ENCODE measurements at regions not wholly inside any gene's neighbourhood (a gene's known extent, or its start where the extent isn't known, plus 50 kb on each side); places are given as distances from the start of the nearest gene placed in this dataset.

GRCh38 chr7:79647711-79648110 is 194.2 kb upstream of the MAGI2 start:
- Histone ChIP-seq H3K79me2 (ENCODE audit: control insufficient read depth, insufficient read depth, low read length) (no peaks in the 10 kb centered on the region), H3K4me3 (ENCODE audit: control extremely low read depth in 1 of 5, extremely low read depth in 1 of 5, insufficient read depth in 1 of 5, low read depth in 2 of 5, low read length in 4 of 5) (no peak overlapping the region), H2AFZ (ENCODE audit: insufficient read depth, low read depth, low read length, poor library complexity, severe bottlenecking) (no peak overlapping the region), H3K4me1 (ENCODE audit: control insufficient read depth in 2 of 2, insufficient read depth in 2 of 2, low read length in 2 of 2) (no peaks in the 10 kb centered on the region), H4K20me1 (ENCODE audit: control insufficient read depth, insufficient read depth, low read length, poor library complexity, severe bottlenecking) (no peaks in the 10 kb centered on the region), H3K9ac (ENCODE audit: low read length) (no peak overlapping the region), H3K27me3 (replicated peaks in 1 of 4; ENCODE audit: control extremely low read depth in 1 of 4, control insufficient read depth in 3 of 4, insufficient read depth in 4 of 4, low read length in 3 of 4) (no peaks in the 10 kb centered on the region), H3K27ac (ENCODE audit: low read length in 2 of 2) (no peak overlapping the region), H3K4me2 (replicated peaks; ENCODE audit: low read depth, low read length, poor library complexity, severe bottlenecking) (no peak overlapping the region), H3K36me3 (replicated peaks in 1 of 2; ENCODE audit: control extremely low read depth in 1 of 2, control insufficient read depth in 1 of 2, extremely low read depth in 1 of 2, insufficient read depth in 2 of 2, low read length in 1 of 2) (no peaks in the 10 kb centered on the region), H3K9me3 (ENCODE audit: control extremely low read depth in 1 of 3, control insufficient read depth in 2 of 3, insufficient read depth in 1 of 3, low read length in 2 of 3) (peaks cover 0 to 5% (median 0%) of the 10 kb centered on the region in 3 donors)
- 91% methylated on average over 8 of the region's 8 CpGs for WGBS (ENCODE audit: insufficient coverage)
- H3K4me1 Mint-ChIP-seq, result no peaks in the 10 kb centered on the region
- intact Hi-C loops (cut with micrococcal nuclease), result no loop called here
- H3K9me3 Mint-ChIP-seq (ENCODE audit: insufficient read depth), result no peaks in the 10 kb centered on the region
- no peak for TF ChIP-seq EZH2 (IDR thresholded peaks at IDR 0.05; ENCODE audit: borderline replicate concordance, insufficient read depth, low read depth, low read length, poor library complexity, severe bottlenecking)
- no peak for TF ChIP-seq CTCF (IDR thresholded peaks at IDR 0.05)
- ChIA-PET CTCF (no interaction called here), POLR2A (no interaction called here)
- no peak overlapping the region for H3K27ac Mint-ChIP-seq
- no peaks in the 10 kb centered on the region for H3K27me3 Mint-ChIP-seq
- H3K4me3 Mint-ChIP-seq, result no peak overlapping the region
- no peak for ATAC-seq (ENCODE audit: low read depth)
- DNase-seq, result no peak

- CTCF ChIA-PET, result no interaction called here
These were observed 192.8 kb upstream of the MAGI2 start for GRCh38 chr7:79646278-79646677.

More at GRCh38 chr7:79646278-79646677, 192.8 kb upstream of the MAGI2 start:
- H3K4me1 Mint-ChIP-seq, result no peaks in the 10 kb centered on the region
- H3K4me3 Mint-ChIP-seq, result no peak overlapping the region
- intact Hi-C loops (cut with micrococcal nuclease), result no loop called here
- ATAC-seq (ENCODE audit: low read depth) (no peak), DNase-seq (no peak)
- H3K27me3 ChIP-seq (replicated peaks in 1 of 4; ENCODE audit: control extremely low read depth in 1 of 4, control insufficient read depth in 3 of 4, insufficient read depth in 4 of 4, low read length in 3 of 4), result no peaks in the 10 kb centered on the region
- no peaks in the 10 kb centered on the region for H3K27me3 Mint-ChIP-seq
- no peak overlapping the region for H3K4me2 ChIP-seq (replicated peaks; ENCODE audit: low read depth, low read length, poor library complexity, severe bottlenecking)
- no peak overlapping the region for H3K4me3 ChIP-seq (ENCODE audit: control extremely low read depth in 1 of 5, extremely low read depth in 1 of 5, insufficient read depth in 1 of 5, low read depth in 2 of 5, low read length in 4 of 5)
- WGBS (ENCODE audit: insufficient coverage), result 100% methylated on average over 2 of the region's 4 CpGs
- H3K27ac ChIP-seq (ENCODE audit: low read length in 2 of 2), result no peak overlapping the region
- peaks cover 0 to 5% (median 0%) of the 10 kb centered on the region in 3 donors for H3K9me3 ChIP-seq (ENCODE audit: control extremely low read depth in 1 of 3, control insufficient read depth in 2 of 3, insufficient read depth in 1 of 3, low read length in 2 of 3)
- no peaks in the 10 kb centered on the region for H4K20me1 ChIP-seq (ENCODE audit: control insufficient read depth, insufficient read depth, low read length, poor library complexity, severe bottlenecking)
- no peak overlapping the region for H3K27ac Mint-ChIP-seq
- TF ChIP-seq CTCF (IDR thresholded peaks at IDR 0.05), result no peak
- no peak for TF ChIP-seq EZH2 (IDR thresholded peaks at IDR 0.05; ENCODE audit: borderline replicate concordance, insufficient read depth, low read depth, low read length, poor library complexity, severe bottlenecking)
- POLR2A ChIA-PET, result no interaction called here
- H3K4me1 ChIP-seq (ENCODE audit: control insufficient read depth in 2 of 2, insufficient read depth in 2 of 2, low read length in 2 of 2), result no peaks in the 10 kb centered on the region
- H3K9ac ChIP-seq (ENCODE audit: low read length), result no peak overlapping the region
- no peaks in the 10 kb centered on the region for H3K79me2 ChIP-seq (ENCODE audit: control insufficient read depth, insufficient read depth, low read length)
- no peak overlapping the region for H2AFZ ChIP-seq (ENCODE audit: insufficient read depth, low read depth, low read length, poor library complexity, severe bottlenecking)
- no peaks in the 10 kb centered on the region for H3K9me3 Mint-ChIP-seq (ENCODE audit: insufficient read depth)
- H3K36me3 ChIP-seq (replicated peaks in 1 of 2; ENCODE audit: control extremely low read depth in 1 of 2, control insufficient read depth in 1 of 2, extremely low read depth in 1 of 2, insufficient read depth in 2 of 2, low read length in 1 of 2), result no peaks in the 10 kb centered on the region

All from B cell (primary cell).